HG03354 (cell line): ENCODE measurements at regions not wholly inside any gene's neighbourhood (a gene's known extent, or its start where the extent isn't known, plus 50 kb on each side); places are given as distances from the start of the nearest gene placed in this dataset.

Experiments used
- ATAC-seq: cut with Tn5 transposase; IDR thresholded peaks from one replicate; pipeline ENCODE4 v1.9.1; 2021; ENCODE audit warnings: mild to moderate bottlenecking; ENCODE audit not compliant: unreplicated experiment, poor library complexity, severe bottlenecking

DNA sequence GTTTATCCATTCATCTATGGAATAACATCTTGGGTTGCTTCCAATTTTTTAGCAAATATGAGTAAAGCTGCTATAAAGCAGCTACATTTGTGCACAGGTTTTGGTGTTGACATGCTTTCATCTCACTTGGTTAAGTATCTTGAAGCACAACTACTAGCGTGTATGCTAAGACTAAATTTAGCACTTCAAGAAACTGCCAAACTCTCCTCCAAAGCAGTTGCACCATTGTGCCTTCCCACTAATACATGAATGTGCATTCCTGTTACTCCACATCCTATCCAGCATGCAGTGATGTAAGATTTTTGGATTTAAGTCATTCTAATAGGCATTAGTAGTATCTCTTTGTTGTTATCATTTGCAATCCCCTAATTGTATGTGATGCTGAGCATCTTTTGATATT is 230.7 kb downstream of the KCNA4 start:
- ATAC-seq = no peak

- no peak for ATAC-seq
Observed at GRCh38 chr11:29783506-29783905, 233.3 kb downstream of the KCNA4 start.

DNA sequence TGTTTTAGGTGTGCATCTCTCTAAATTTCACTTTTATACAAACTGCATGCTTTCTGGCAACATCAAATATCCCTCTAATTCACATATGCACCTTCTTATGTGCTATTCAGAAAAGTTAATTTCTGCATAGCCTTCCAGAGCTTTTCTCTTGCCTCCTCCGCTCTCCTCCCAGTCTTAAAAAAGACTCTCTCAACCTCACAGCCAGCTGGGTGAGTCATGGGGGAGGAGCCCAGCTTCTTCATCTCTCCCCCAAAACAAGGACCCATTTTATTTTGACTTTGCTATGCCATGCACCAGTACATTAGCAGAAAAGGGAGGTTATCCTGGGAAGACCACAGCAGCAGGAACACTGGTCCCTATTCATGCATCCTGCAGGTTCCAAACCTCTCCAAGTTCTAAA is 234.4 kb downstream of the KCNA4 start:
- ATAC-seq = no peak

GRCh38 chr11:29781268-29781667 is 235.6 kb downstream of the KCNA4 start:
- ATAC-seq = no peak

DNA sequence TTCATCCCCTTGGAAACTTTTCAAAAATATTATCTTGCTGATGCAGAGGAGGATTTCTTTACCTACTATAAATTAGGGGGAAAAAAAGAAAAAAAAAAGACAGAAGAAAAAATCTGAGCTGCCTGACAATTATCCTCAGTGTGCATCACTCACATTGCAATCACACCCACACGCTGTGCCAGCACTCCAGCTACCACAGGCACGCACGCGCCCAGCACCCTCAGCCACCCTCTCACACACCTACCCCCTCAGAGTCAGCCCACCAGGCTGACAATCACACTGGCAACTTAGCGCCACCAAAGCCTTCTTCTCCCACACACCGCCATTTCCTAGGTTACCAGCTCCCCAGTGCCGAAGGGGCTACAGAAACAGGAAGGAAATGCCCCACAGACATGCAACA is 236.1 kb downstream of the KCNA4 start:
- ATAC-seq = no peak

DNA sequence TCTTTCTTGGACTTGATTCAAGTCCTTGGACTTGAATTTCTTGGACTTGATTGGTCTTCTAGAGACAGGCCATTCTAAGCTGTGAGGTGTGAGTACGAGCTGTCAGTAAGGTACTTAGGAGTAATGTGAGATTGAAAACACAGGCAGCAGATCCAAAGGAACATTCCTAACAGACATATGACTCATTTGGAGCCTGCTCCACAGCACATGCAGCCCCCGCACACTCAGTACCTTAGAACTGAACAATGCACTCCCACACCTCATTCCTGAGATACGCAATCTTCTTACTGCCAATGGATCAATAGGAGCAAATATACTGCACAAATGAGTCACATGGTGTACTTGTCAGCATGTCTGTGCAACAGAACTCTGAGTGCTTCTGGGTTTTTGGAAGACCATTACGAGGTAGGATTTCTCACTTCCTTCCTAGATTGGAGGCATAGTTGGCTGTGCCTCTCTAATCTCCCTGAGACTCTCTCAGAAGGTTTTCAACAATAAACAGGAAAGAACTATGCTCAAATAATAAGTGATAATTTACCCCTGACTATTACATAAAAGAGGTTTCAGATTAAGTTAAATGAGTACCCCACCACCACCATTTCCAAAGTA is 243.1 kb downstream of the KCNA4 start:
- ATAC-seq = no peak

GRCh38 chr11:29756871-29757270 is 260.0 kb downstream of the KCNA4 start:
- no peak for ATAC-seq

DNA sequence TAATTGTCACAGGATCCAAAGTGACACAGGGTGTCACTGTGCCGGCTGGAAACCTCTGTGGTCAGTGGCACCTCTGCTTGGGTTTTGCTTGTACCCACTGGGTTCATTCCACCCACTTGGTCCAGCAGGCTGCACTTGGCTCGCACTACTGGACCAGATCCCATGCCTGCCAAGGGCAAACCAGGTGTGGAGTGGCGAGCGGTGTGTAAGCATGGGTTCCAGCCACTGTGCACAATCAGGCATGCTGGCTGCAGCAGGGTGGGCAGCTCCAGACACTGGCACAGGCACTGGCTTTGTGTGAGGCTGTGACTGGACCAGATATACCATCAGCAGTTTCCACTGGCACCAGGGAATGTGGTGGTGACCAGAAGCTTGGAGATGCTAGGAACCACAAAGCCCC is 261.4 kb downstream of the KCNA4 start:
- no peak for ATAC-seq

GRCh38 chr11:29751618-29752017 is 265.2 kb downstream of the KCNA4 start:
- ATAC-seq = no peak

- no peak for ATAC-seq
Observed at GRCh38 chr11:29750392-29750791, 266.4 kb downstream of the KCNA4 start.

DNA sequence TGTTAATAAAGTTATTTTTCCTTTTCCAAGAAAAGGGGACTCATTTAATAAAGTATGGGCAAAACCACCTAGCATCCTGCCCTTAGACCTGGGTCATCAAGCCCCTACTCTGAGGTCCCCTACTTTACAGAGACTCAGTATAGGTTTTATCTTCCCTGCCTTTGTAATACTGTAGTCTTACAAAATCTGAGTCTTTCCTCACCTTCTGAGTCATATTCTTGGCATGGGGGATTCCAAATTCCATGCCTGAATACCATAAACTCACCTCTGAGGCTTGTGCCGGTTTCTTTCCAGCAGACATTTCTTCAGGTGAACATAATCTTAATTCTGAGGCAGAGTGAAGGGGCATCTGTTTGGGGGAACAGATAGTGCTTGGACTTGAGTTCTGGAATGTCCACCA is 282.5 kb downstream of the KCNA4 start:
- no peak for ATAC-seq

DNA sequence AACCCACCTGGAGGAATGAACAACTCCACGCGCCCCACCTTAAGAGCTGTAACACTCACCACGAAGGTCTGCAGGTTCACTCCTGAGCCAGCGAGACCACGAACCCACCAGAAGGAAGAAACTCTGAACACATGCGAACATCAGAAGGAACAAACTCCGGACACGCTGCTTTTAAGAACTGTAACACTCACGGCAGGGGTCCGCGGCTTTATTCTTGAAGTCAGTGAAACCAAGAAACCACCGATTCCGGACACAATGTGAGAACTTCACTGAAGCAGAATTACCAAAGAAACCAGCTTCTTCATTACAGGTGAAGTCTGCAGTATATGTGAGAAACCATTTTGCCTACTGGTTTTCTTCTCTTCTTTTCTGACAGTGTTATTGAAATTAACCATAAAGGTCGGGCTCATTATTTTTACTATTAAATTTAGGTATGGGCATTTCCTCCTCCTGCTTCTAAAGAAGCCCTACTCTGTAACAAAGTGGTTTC is 303.0 kb downstream of the KCNA4 start:
- no peak for ATAC-seq

GRCh38 chr11:29712616-29713015 is 304.2 kb downstream of the KCNA4 start:
- ATAC-seq = no peak

DNA sequence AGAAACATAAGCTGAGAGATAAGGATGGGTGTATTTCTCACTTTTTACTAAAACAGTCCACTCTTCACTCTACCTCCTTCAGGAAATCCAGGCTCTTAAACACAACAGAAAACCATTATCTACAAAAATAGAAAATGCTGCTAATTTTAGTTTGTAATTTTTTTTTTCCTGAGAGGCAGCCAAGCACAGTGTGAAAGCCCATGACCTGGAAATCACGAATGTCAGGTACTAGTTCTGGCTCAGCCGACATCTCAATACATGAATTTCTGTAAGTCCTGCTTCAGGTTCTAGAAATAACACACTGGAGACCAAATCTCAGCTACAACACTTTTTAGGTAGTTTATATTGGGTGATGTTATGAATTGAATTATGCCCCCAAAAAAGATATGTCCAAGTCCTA is 308.9 kb downstream of the KCNA4 start:
- ATAC-seq = no peak

- no peak for ATAC-seq
Observed at GRCh38 chr11:29685361-29685760, 331.5 kb downstream of the KCNA4 start.

GRCh38 chr11:29682856-29683255 is 334.0 kb downstream of the KCNA4 start:
- no peak for ATAC-seq

DNA sequence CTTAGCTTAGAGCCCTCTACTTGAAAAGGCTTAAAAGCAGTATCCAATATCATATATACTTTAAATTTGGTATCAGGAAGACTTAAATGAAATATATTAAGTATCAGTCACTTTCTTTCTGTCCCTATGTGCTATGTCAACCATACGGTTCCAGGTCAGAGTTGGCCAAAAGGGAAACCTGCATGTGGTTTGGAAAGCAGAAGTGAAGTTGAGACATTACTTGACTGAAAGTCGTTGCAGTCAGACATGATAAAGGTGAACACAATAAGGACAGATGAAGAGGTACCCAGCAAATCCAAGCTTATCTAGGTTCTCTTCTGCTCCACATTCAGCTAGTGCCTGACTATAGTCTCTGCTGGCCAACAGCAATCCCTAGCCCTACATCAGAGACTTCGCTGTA is 336.8 kb downstream of the KCNA4 start:
- ATAC-seq = peak; percentile 56

DNA sequence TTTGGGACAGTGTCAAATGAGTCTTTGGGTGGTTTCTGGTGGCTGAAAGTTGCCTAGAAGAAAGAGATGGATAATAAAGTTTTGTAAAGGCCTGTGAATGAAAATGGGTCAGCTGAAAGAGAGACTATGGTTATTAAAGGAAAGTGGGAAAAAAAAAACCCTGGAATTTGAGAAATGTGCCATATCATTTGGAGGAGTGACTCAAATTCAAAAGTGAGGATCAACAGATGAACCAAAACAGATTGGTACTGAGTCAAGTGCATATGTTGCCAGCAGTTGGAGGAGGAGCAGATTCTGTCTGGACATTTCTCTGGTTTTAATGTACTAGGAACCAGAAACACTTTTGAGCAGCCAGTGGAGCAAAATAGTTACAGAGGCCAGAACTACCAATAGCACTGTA is 339.8 kb downstream of the KCNA4 start:
- no peak for ATAC-seq

GRCh38 chr11:29669310-29669709 is 347.5 kb downstream of the KCNA4 start:
- ATAC-seq = no peak

- no peak for ATAC-seq
Observed at GRCh38 chr11:29657709-29658108, 359.1 kb downstream of the KCNA4 start.

DNA sequence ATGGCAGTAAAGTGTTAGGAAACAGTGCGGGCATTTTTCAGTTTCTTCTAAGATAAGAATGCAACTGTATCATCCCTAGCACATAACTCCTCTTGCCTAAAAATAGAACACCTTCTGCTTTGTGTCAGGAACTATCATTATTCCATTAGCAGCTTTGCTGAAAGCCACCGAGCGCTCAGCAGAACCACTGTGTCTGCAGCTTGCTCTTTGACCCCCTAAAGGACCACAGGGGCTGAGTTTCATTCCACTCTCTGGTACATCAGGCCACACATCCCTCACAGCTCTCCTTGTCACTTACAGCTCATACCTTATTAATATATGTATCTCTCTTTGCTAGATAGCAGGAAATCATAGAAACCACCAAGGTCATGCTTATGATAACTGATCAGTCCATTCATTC is 360.2 kb downstream of the KCNA4 start:
- ATAC-seq = no peak

DNA sequence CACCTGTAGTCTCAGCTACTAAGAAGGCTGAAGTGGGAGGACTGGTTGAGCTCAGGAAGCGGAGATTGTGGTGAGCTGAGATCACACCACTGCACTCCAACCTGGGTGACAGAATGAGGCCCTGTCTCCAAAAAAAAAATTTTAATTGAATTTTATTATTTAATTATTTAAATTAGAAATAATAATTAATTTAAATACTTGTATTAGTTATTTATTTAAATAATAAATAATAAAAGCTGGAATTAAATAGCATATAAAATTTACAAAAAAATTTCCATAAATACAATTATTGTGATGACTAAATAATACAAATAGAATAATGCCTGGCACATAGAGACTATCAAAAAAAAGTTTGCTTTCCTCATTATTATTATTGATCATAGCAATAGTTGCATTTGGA is 371.5 kb downstream of the KCNA4 start:
- ATAC-seq = no peak
